H9 (cell line): ENCODE measurements at regions not wholly inside any gene's neighbourhood (a gene's known extent, or its start where the extent isn't known, plus 50 kb on each side); places are given as distances from the start of the nearest gene placed in this dataset.

Experiments
- DNase-seq: peaks from one replicate; pipeline ENCODE4 v3.0.0-alpha.2; 2017
- H2AFZ ChIP-seq: one replicate; pipeline ENCODE4 v1.6.1; 2013; ENCODE audit warnings: mild to moderate bottlenecking, low read length, control low read depth, moderate library complexity
- H2AK5ac ChIP-seq: 2 replicates; pipeline ENCODE4 v1.6.1; 2013; ENCODE audit warnings: low read length, control low read depth, mixed read lengths; ENCODE audit not compliant: insufficient read length
- H2BK120ac ChIP-seq: one replicate; pipeline ENCODE4 v1.6.1; 2013; ENCODE audit warnings: low read depth, mild to moderate bottlenecking, low read length, control low read depth, inconsistent platforms; ENCODE audit not compliant: poor library complexity, severe bottlenecking
- H2BK12ac ChIP-seq: 2 replicates; pipeline ENCODE4 v1.6.1; 2013; ENCODE audit warnings: low read length, control low read depth, mixed read lengths, low read depth; ENCODE audit not compliant: insufficient read length
- H2BK15ac ChIP-seq: 2 replicates; pipeline ENCODE4 v1.6.1; 2013; ENCODE audit warnings: low read depth, low read length, control low read depth
- H2BK20ac ChIP-seq: one replicate; pipeline ENCODE4 v1.6.1; 2013; ENCODE audit warnings: low read depth, mild to moderate bottlenecking, low read length, control low read depth, inconsistent platforms; ENCODE audit not compliant: poor library complexity, severe bottlenecking
- H2BK5ac ChIP-seq: 2 replicates; pipeline ENCODE4 v1.6.1; 2013; ENCODE audit warnings: low read length, control low read depth, mixed read lengths; ENCODE audit not compliant: insufficient read length
- H3K14ac ChIP-seq: 2 replicates; pipeline ENCODE4 v1.6.1; 2013; ENCODE audit warnings: low read length, control low read depth; ENCODE audit not compliant: insufficient read depth
- H3K18ac ChIP-seq: 2 replicates; pipeline ENCODE4 v1.6.1; 2013; ENCODE audit warnings: low read depth, mild to moderate bottlenecking, mixed read lengths, low read length, control low read depth; ENCODE audit not compliant: insufficient read length
- H3K23ac ChIP-seq: 2 replicates; pipeline ENCODE4 v1.6.1; 2013; ENCODE audit warnings: low read length, control low read depth, mixed read lengths, low read depth; ENCODE audit not compliant: insufficient read length
- H3K23me2 ChIP-seq: 2 replicates; pipeline ENCODE4 v1.6.1; 2013; ENCODE audit warnings: low read depth, mild to moderate bottlenecking, mixed read lengths, low read length, control low read depth; ENCODE audit not compliant: insufficient read length, poor library complexity, severe bottlenecking
- H3K27ac ChIP-seq: 2 replicates; pipeline ENCODE4 v1.5.1; 2013; ENCODE audit warnings: low read length, control low read depth, mixed read lengths, low read depth; ENCODE audit not compliant: insufficient read length
- H3K27me3 ChIP-seq: 2 replicates; pipeline ENCODE4 v1.6.1; 2013; ENCODE audit warnings: low read length, control low read depth, inconsistent platforms; ENCODE audit not compliant: insufficient read depth
- H3K4ac ChIP-seq: 2 replicates; pipeline ENCODE4 v1.6.1; 2013; ENCODE audit warnings: low read depth, mild to moderate bottlenecking, control low read depth, inconsistent platforms, low read length, moderate library complexity
- H3K4me1 ChIP-seq: 2 replicates; pipeline ENCODE4 v1.6.1; 2013; ENCODE audit warnings: low read length, control low read depth, inconsistent platforms; ENCODE audit not compliant: insufficient read depth
- H3K4me2 ChIP-seq: 2 replicates; pipeline ENCODE4 v1.6.1; 2013; ENCODE audit warnings: low read length, control low read depth, mixed read lengths; ENCODE audit not compliant: insufficient read length, insufficient read depth
- H3K56ac ChIP-seq: 2 replicates; pipeline ENCODE4 v1.6.1; 2013; ENCODE audit warnings: low read depth, mild to moderate bottlenecking, mixed read lengths, low read length, control low read depth; ENCODE audit not compliant: insufficient read length
- H3K79me1 ChIP-seq: 2 replicates; pipeline ENCODE4 v1.6.1; 2013; ENCODE audit warnings: low read depth, mild to moderate bottlenecking, moderate library complexity, low read length, control low read depth, inconsistent platforms; ENCODE audit not compliant: insufficient read depth, poor library complexity, severe bottlenecking
- H3K79me2 ChIP-seq: 2 replicates; pipeline ENCODE4 v1.6.1; 2013; ENCODE audit warnings: low read length, control low read depth, inconsistent platforms; ENCODE audit not compliant: insufficient read depth
- H3K9ac ChIP-seq: 2 replicates; pipeline ENCODE4 v1.6.1; 2013; ENCODE audit warnings: low read length, control low read depth, mixed read lengths; ENCODE audit not compliant: insufficient read length; ENCODE audit errors: extremely low read depth
- H3K9me3 ChIP-seq: one replicate; pipeline ENCODE4 v1.6.1; 2013; ENCODE audit warnings: low read depth, low read length, inconsistent platforms; ENCODE audit not compliant: control insufficient read depth
- H3T11ph ChIP-seq: one replicate; pipeline ENCODE4 v1.6.1; 2013; ENCODE audit warnings: mild to moderate bottlenecking, low read length, control low read depth, inconsistent platforms
- H4K20me1 ChIP-seq: one replicate; pipeline ENCODE4 v1.6.1; 2013; ENCODE audit not compliant: control insufficient read depth, insufficient read length, insufficient read depth
- H4K5ac ChIP-seq: 2 replicates; pipeline ENCODE4 v1.6.1; 2013; ENCODE audit warnings: low read depth, mild to moderate bottlenecking, mixed read lengths, low read length, control low read depth; ENCODE audit not compliant: insufficient read length
- H4K8ac ChIP-seq: replicated peaks from 2 replicates; pipeline ENCODE4 v1.6.1; 2013; ENCODE audit warnings: low read length, control low read depth, mixed read lengths, low read depth; ENCODE audit not compliant: insufficient read length
- H4K91ac ChIP-seq: 2 replicates; pipeline ENCODE4 v1.6.1; 2013; ENCODE audit warnings: low read depth, mild to moderate bottlenecking, moderate library complexity, mixed read lengths, low read length, control low read depth; ENCODE audit not compliant: insufficient read length
- H3K27ac Mint-ChIP-seq, 3 experiments: 2 replicates in 2 of 3; 3 replicates in 1 of 3; pipeline ENCODE4 v1.8.0; 2020 to 2021; ENCODE audit warnings: mixed read lengths in 3 of 3, mild to moderate bottlenecking in 1 of 3, moderate library complexity in 1 of 3
- H3K27me3 Mint-ChIP-seq: 2 replicates; pipeline ENCODE4 v1.8.0; 2021; ENCODE audit warnings: low read depth, mild to moderate bottlenecking, moderate library complexity, mixed read lengths
- H3K36me3 Mint-ChIP-seq, 3 experiments: 2 replicates in 2 of 3; 3 replicates in 1 of 3; pipeline ENCODE4 v1.8.0; 2020 to 2021; ENCODE audit warnings: low read depth in 3 of 3, mixed read lengths in 3 of 3; ENCODE audit not compliant: insufficient read depth in 1 of 3
- H3K4me1 Mint-ChIP-seq, 2 experiments: 2 replicates each; pipeline ENCODE4 v1.8.0; 2020; ENCODE audit warnings: mixed read lengths in 2 of 2
- H3K4me3 Mint-ChIP-seq, 2 experiments: 2 replicates in 1 of 2; 3 replicates in 1 of 2; pipeline ENCODE4 v1.8.0; 2020 to 2021; ENCODE audit warnings: mild to moderate bottlenecking in 2 of 2, mixed read lengths in 2 of 2, moderate library complexity in 1 of 2
- H3K9me3 Mint-ChIP-seq, 2 experiments: 2 replicates in 1 of 2; 3 replicates in 1 of 2; pipeline ENCODE4 v1.8.0; 2020; ENCODE audit warnings: mild to moderate bottlenecking in 2 of 2, mixed read lengths in 2 of 2, moderate library complexity in 1 of 2
- WGBS: extraction: QIAGEN DNeasy Blood & Tissue Kit; methylation state at CpG from one replicate; pipeline ENCODE4 v1.1.7; 2013; ENCODE audit warnings: missing lambda C conversion rate, low lambda C conversion rate, mixed read lengths; ENCODE audit not compliant: insufficient read length; ENCODE audit errors: extremely low coverage; 5-methylcytosine and 5-hydroxymethylcytosine counted together
- TF ChIP-seq, protein P1 (sequence below): fragments of 200-600 bp; sonication (generic); conservative IDR thresholded peaks from 3 replicates; pipeline ENCODE4 v1.8.0; 2021; ENCODE audit warnings: antibody characterized with exemption, mild to moderate bottlenecking

GRCh38 chr7:125173571-125173970 is 243.9 kb upstream of the POT1 start:
- no peaks in the 10 kb centered on the region for H3K79me1 ChIP-seq
- no peak overlapping the region for H2BK5ac ChIP-seq
- H3K4me1 ChIP-seq = no peaks in the 10 kb centered on the region
- Mint-ChIP-seq H3K27me3 (no peaks in the 10 kb centered on the region), H3K4me1 (no peaks in the 10 kb centered on the region), H3K36me3 (no peaks in the 10 kb centered on the region; a peak in 1 of 7 replicates), H3K4me3 (no peak overlapping the region), H3K9me3 (no peaks in the 10 kb centered on the region; a peak in 2 of 5 replicates), H3K27ac (no peak overlapping the region)
- no peaks in the 10 kb centered on the region for H3K9me3 ChIP-seq
- no peak overlapping the region for H2BK12ac ChIP-seq
- no peak overlapping the region for H3K18ac ChIP-seq
- no peak overlapping the region for H3K56ac ChIP-seq
- no peak overlapping the region for H3T11ph ChIP-seq
- H3K23me2 ChIP-seq = no peaks in the 10 kb centered on the region
- WGBS = no CpG with 5 or more reads among the region's 2 CpGs
- TF ChIP-seq, protein P1, sequence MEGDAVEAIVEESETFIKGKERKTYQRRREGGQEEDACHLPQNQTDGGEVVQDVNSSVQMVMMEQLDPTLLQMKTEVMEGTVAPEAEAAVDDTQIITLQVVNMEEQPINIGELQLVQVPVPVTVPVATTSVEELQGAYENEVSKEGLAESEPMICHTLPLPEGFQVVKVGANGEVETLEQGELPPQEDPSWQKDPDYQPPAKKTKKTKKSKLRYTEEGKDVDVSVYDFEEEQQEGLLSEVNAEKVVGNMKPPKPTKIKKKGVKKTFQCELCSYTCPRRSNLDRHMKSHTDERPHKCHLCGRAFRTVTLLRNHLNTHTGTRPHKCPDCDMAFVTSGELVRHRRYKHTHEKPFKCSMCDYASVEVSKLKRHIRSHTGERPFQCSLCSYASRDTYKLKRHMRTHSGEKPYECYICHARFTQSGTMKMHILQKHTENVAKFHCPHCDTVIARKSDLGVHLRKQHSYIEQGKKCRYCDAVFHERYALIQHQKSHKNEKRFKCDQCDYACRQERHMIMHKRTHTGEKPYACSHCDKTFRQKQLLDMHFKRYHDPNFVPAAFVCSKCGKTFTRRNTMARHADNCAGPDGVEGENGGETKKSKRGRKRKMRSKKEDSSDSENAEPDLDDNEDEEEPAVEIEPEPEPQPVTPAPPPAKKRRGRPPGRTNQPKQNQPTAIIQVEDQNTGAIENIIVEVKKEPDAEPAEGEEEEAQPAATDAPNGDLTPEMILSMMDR = no peak
- no peak overlapping the region for H3K23ac ChIP-seq
- H3K4ac ChIP-seq = no peak overlapping the region
- no peak overlapping the region for H3K9ac ChIP-seq
- no peak overlapping the region for H3K27ac ChIP-seq
- H4K5ac ChIP-seq = no peak overlapping the region
- H2AFZ ChIP-seq = no peak overlapping the region
- H2BK20ac ChIP-seq = no peak overlapping the region
- H2AK5ac ChIP-seq = no peak overlapping the region
- no peak overlapping the region for H3K14ac ChIP-seq
- no peak overlapping the region for H3K4me2 ChIP-seq
- no peak overlapping the region for H4K8ac ChIP-seq
- H4K20me1 ChIP-seq = no peaks in the 10 kb centered on the region
- no peak for DNase-seq
- no peaks in the 10 kb centered on the region for H3K27me3 ChIP-seq
- H2BK120ac ChIP-seq = no peak overlapping the region
- H4K91ac ChIP-seq = no peak overlapping the region
- no peak overlapping the region for H2BK15ac ChIP-seq
- no peaks in the 10 kb centered on the region for H3K79me2 ChIP-seq
